KMS-11 (cell line): ENCODE measurements at regions not wholly inside any gene's neighbourhood (a gene's known extent, or its start where the extent isn't known, plus 50 kb on each side); places are given as distances from the start of the nearest gene placed in this dataset.

Source experiments
- H2AFZ ChIP-seq: fragments of 200-600 bp; sonication (generic); 2 replicates; pipeline ENCODE4 v1.6.1; 2016; ENCODE audit warnings: antibody characterized with exemption, mixed run types, low read depth
- H3K27ac ChIP-seq: fragments of 200-600 bp; sonication (generic); 2 replicates; pipeline ENCODE4 v1.6.1; 2016; ENCODE audit warnings: mild to moderate bottlenecking, mixed run types
- H3K27me3 ChIP-seq: fragments of 200-600 bp; sonication (generic); 2 replicates; pipeline ENCODE4 v1.6.1; 2017; ENCODE audit warnings: mild to moderate bottlenecking, low read depth, mixed run types, moderate library complexity; ENCODE audit not compliant: insufficient read depth
- H3K36me3 ChIP-seq: fragments of 200-600 bp; sonication (generic); 2 replicates; pipeline ENCODE4 v1.6.1; 2017; ENCODE audit warnings: mild to moderate bottlenecking, mixed run types; ENCODE audit not compliant: insufficient read depth
- H3K4me1 ChIP-seq: fragments of 200-600 bp; sonication (generic); 2 replicates; pipeline ENCODE4 v1.6.1; 2016; ENCODE audit warnings: mild to moderate bottlenecking, low read depth, mixed run types; ENCODE audit not compliant: poor library complexity, severe bottlenecking
- H3K4me2 ChIP-seq: fragments of 200-600 bp; sonication (generic); 2 replicates; pipeline ENCODE4 v1.7.0; 2016; ENCODE audit warnings: mild to moderate bottlenecking, mixed run types
- H3K4me3 ChIP-seq: fragments of 200-600 bp; sonication (generic); IDR thresholded peaks from 2 replicates; pipeline ENCODE4 v1.6.1; 2017; ENCODE audit warnings: low read depth, low read length, mixed read lengths; ENCODE audit not compliant: insufficient read depth
- H3K79me2 ChIP-seq: fragments of 200-600 bp; sonication (generic); 2 replicates; pipeline ENCODE4 v1.6.1; 2016; ENCODE audit warnings: low read depth, mixed run types; ENCODE audit not compliant: insufficient read depth
- H3K9ac ChIP-seq: fragments of 200-600 bp; sonication (generic); 2 replicates; pipeline ENCODE4 v1.6.1; 2016; ENCODE audit warnings: mild to moderate bottlenecking, mixed run types
- H4K20me1 ChIP-seq: fragments of 200-600 bp; sonication (generic); 2 replicates; pipeline ENCODE4 v1.6.1; 2016; ENCODE audit warnings: mild to moderate bottlenecking, mixed run types; ENCODE audit not compliant: insufficient read depth
- CTCF ChIP-seq: fragments of 200-600 bp; sonication (generic); conservative IDR thresholded peaks from 2 replicates; pipeline ENCODE4 v1.6.1; 2017; ENCODE audit warnings: low read depth, mild to moderate bottlenecking, antibody characterized with exemption, low read length, moderate library complexity, mixed read lengths

GRCh38 chr9:73807952-73808351 lies 656.3 kb downstream of the ANXA1 start:
- no peak for TF ChIP-seq CTCF
- Histone ChIP-seq H3K36me3 (no peaks in the 10 kb centered on the region; the same call in 1 of the 2 replicates), H3K27ac (no peak overlapping the region), H3K4me3 (no peak overlapping the region), H3K79me2 (no peaks in the 10 kb centered on the region), H2AFZ (no peak overlapping the region), H3K27me3 (no peaks in the 10 kb centered on the region), H3K9ac (no peak overlapping the region), H4K20me1 (no peaks in the 10 kb centered on the region), H3K4me1 (peaks cover 42% of the 10 kb centered on the region), H3K4me2 (no peak overlapping the region)

- peak overlapping the region; percentile 64 for H3K4me2 ChIP-seq
- no peak for TF ChIP-seq CTCF
- H2AFZ ChIP-seq: peak overlapping the region; percentile 62
- no peaks in the 10 kb centered on the region for H4K20me1 ChIP-seq
- H3K27me3 ChIP-seq: no peaks in the 10 kb centered on the region
- peak overlapping the region; percentile 23; the same call in 1 of the 2 replicates for H3K9ac ChIP-seq
- H3K27ac ChIP-seq: peak overlapping the region; percentile 69
- H3K36me3 ChIP-seq: no peaks in the 10 kb centered on the region; the same call in 1 of the 2 replicates
- no peaks in the 10 kb centered on the region for H3K79me2 ChIP-seq
- peaks cover 37% of the 10 kb centered on the region for H3K4me1 ChIP-seq
- H3K4me3 ChIP-seq: no peak overlapping the region
Measured at GRCh38 chr9:73810585-73811215, 659.0 kb downstream of the ANXA1 start.

GRCh38 chr9:73813546-73813945 lies 661.9 kb downstream of the ANXA1 start:
- Histone ChIP-seq H3K36me3 (no peaks in the 10 kb centered on the region; the same call in 1 of the 2 replicates), H3K4me3 (no peak overlapping the region), H4K20me1 (no peaks in the 10 kb centered on the region), H3K79me2 (no peaks in the 10 kb centered on the region), H2AFZ (no peak overlapping the region), H3K4me2 (no peak overlapping the region), H3K4me1 (peaks cover 34% of the 10 kb centered on the region), H3K9ac (no peak overlapping the region), H3K27me3 (no peaks in the 10 kb centered on the region), H3K27ac (no peak overlapping the region)
- no peak for TF ChIP-seq CTCF

- no peaks in the 10 kb centered on the region for H3K79me2 ChIP-seq
- no peak for TF ChIP-seq CTCF
- no peaks in the 10 kb centered on the region for H3K36me3 ChIP-seq
- H3K27ac ChIP-seq: no peak overlapping the region
- no peaks in the 10 kb centered on the region for H4K20me1 ChIP-seq
- H3K4me2 ChIP-seq: no peak overlapping the region
- no peak overlapping the region for H2AFZ ChIP-seq
- H3K4me3 ChIP-seq: no peak overlapping the region
- no peak overlapping the region for H3K9ac ChIP-seq
- peaks cover 5% of the 10 kb centered on the region for H3K4me1 ChIP-seq
- no peaks in the 10 kb centered on the region for H3K27me3 ChIP-seq
Measured at GRCh38 chr9:73816905-73817304, 665.2 kb downstream of the ANXA1 start.
